NAMALWA (cell line): ENCODE measurements at regions not wholly inside any gene's neighbourhood (a gene's known extent, or its start where the extent isn't known, plus 50 kb on each side); places are given as distances from the start of the nearest gene placed in this dataset.

Experiments used
- DNase-seq: peaks from one replicate; pipeline ENCODE4 v3.0.0-alpha.2; 2015; ENCODE audit warnings: low spot score

DNA sequence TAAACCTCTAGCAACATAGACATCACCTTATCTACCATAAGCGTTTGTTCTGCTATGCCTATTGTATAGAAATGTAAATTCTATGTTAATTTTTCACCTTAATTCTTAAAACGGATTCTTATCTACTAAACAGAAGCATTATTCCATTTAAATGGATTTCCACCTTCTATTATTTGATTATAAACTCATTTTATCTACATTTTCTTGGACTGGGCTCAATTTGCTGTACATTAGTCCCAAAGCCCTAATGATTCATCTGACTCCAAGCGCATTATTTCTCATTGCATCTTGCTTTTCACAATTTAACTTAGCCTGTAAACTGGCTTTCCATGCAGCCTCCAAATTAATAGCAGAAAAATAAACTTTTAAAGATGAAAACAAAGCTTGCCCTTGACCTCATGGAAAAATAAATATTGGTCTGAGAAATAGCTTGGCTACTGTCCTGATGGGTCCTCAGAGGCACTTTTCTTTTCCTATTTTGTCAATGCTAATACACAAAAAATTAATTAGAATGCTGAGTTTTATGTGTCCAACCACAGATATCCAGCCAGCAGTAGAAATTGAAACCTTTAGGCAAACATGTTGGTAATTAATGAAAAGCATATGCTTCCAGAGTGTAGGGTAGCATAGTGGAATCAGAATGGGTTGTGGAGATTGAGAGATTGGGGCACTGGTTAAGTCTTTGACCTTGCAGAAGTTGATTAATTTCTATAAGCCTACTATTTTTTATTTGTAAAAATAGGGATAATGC is 81.4 kb upstream of the CFAP20DC start:
- DNase-seq = no peak

GRCh38 chr3:59128685-59129084 is 78.9 kb upstream of the CFAP20DC start:
- no peak for DNase-seq

DNA sequence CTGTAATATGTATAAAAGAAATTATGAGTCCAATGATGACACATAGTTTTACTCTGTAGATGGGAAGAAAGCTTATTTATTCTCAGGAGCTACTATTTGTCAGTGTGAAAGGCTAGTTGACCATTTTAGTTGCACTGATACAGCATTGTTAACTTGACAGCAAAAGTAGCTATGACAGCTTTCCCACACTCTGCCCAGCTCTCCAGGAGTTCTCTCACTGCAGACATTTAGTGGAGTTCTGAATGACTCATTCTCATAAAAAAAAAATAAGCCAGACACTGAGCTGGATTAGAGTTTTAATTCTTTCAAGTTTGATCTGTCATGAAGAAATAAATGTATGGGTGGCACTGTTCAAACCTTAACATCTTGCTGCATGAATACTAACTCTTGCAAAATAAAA is 77.2 kb upstream of the CFAP20DC start:
- no peak for DNase-seq

DNA sequence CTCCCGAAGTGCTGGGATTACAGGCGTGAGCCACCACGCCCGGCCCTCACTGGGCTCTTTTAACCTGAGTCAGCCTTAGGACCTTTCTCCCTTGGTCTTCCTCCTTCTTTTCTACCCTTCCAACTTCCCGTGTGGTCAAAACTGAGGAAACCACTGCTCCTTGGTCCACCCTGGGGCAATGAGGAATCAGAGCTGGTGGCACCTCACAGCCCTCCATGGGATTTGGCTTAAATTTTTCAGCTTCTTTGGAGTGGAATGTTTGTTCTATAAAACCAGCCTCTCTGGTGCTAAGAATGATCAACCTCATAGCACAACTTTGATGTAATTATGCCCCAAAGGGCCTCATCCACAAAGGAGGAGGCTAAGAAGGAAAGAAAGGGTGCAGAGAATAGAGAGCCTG is 76.6 kb upstream of the CFAP20DC start:
- DNase-seq = no peak

DNA sequence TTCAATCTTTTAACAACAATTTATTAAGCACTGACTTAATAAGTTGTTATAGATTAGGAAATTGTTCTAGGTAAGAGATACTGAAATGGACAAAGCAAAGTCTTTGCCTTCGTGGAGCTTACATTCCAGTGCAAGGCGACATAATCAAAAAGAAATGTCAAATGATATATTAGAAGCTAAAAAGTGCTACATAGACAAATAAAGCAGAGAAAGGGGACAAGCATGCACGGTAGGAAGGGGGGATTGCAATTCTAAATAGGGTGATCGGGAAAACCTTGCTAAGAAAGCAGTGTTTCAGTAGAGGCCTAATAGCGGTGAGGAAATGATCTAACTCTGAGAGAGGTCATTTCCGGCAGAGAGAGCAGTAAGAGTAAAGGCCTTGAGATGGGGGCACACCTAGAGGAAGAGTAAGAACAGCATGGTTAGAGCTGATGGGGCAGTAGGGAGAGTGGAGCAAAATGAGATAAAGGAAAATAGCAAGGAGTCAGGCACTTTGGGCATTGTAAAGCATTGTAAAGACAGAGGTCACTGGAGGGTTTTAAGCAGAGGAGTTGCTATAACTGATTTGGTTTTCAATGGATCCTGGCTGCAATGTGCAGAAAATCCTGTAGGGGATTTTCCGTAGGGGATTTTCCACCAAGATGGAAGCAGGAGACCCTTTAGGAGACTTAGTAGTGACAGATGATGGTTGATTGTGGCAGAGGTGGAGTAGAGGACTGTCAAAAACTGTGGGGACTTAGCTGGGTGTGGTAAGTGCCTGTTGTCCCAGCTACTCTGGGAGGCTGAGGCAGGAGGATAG is 71.7 kb upstream of the CFAP20DC start:
- DNase-seq = no peak

DNA sequence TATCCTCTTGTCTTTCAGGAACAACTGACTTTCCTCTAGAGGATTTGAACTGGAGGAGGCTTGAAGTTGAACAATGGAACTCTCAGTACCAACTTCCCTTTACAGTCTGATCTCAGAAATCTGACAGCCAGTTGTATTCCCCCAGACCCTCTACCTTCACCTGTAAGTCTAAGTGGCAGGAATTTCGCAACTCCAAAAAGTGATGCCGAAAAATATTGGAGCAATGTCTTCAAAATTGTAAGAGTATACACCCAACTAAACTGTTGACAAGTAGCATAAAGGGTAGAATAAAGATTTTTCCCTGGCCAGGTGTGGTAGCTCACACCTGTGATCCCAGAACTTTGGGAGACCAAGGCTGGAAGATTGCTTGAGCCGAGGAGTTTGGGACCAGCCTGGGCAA is 69.1 kb upstream of the CFAP20DC start:
- DNase-seq = no peak

- no peak for DNase-seq
These were observed 67.6 kb upstream of the CFAP20DC start for GRCh38 chr3:59117396-59117795.

- DNase-seq = no peak
These were observed 66.4 kb upstream of the CFAP20DC start for GRCh38 chr3:59116233-59116537.

DNA sequence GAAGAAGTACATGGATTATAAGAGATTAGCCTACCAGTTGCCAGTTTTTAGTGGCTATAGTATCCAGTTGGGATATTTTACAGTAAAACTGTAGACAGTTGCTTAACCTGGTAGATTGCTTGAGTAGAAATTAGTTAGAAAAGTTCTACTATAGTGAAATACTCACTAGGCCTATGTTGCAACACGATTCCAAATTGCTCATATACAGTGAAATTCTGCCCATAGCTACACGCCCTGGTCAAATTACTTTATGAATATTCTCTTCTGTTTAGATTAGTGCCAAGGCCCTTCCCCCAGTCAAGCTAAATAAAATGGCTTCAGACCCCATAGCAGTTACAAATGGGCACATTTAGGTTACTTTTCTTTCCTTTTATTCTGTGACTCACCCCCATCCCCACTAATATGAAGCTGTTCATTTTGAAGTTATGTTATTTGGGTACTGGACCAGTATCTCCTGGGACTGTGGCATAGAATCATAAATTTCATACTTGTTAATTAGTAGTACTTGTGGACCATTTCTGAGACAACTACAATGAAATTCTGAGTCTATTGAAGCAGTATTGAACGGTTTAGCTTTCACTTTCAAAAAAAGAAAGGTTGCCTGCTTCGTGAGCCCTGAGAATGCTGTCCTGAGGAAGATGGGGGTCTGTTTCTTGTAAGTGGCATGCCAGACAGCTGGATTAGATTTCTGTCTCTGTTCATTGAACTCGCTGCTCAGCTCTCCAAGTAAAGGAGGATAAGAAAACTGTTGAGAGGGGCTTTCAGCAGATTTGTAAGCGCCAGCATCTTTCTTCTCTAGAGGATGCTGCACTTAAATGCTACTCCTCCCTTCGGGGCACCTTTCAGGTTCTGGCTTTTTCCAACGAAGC is 65.8 kb upstream of the CFAP20DC start:
- DNase-seq = no peak

GRCh38 chr3:59107856-59108815 is 58.3 kb upstream of the CFAP20DC start:
- DNase-seq = no peak

GRCh38 chr3:59106085-59106648 is 56.3 kb upstream of the CFAP20DC start:
- DNase-seq = no peak

- DNase-seq = no peak
These were observed 53.7 kb upstream of the CFAP20DC start for GRCh38 chr3:59103552-59103951.

GRCh38 chr3:59101231-59101736 is 51.5 kb upstream of the CFAP20DC start:
- DNase-seq = no peak
